Stimulated activated naive CD4-positive, alpha-beta T cell (primary cell): ENCODE measurements at regions not wholly inside any gene's neighbourhood (a gene's known extent, or its start where the extent isn't known, plus 50 kb on each side); places are given as distances from the start of the nearest gene placed in this dataset.

Experiments used
- DNase-seq, 6 experiments: peaks; one replicate each; lab custom pipeline; 2025; lab: John Stamatoyannopoulos, UW

DNA sequence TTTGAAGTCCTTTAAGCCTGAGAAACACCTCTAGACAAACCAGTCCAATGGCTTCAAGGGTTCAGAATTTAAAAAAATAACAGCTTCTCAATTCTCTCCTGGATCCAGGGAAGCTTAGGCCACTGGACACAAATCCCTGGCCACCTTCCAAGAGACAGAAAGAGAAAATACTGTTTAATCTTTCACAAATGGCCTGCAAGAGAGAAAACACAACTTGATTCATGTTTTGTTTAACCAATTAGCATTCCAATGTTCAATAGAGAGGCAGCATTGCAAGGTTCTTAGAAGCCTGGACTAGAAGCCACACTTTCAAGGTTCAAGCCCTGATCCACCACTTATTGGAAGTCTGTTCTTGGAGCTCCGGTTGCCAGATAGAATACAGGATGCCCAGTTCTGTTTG is 109.0 kb upstream of the PARD3B start:
- DNase-seq = no peak

DNA sequence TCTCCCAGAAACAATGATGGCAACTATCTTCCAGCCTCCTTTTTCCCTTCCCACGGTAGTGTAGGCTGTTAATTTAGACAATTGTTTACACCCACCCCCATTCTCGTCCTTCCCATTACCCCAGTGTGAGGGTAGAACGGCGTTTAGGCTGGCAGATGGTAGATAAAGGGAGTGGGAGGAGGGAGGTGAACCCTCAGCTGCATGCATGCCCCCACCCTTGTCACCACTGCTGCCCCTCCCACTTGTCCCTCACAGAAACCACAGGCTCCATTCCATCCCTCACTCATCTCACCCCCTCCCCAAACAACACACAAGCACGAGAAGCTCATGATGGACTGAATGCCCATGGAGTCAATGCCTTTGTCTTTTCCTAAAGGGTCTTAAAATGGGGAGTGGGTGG is 107.9 kb upstream of the PARD3B start:
- DNase-seq = no peak

GRCh38 chr2:204437815-204438756 is 107.2 kb upstream of the PARD3B start:
- no peak for DNase-seq

DNA sequence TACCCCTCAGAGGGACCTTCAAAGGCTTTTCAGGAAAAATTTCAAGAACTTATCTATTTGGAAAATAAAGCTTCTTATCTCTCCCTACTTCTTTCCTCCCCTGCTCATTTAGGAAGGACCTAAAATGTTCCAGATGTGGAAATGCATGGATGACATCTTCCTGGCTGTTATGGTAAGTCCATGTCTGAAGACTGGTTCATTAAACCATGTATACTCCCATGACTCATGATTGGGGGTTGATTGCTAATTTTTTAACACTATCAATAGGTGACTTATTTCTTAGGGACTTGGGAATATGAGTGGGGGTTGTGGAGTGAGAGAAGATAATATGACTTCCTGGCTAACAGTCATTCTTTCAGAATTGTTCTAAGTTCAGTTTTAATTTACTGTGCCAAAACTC is 104.0 kb upstream of the PARD3B start:
- no peak for DNase-seq

DNA sequence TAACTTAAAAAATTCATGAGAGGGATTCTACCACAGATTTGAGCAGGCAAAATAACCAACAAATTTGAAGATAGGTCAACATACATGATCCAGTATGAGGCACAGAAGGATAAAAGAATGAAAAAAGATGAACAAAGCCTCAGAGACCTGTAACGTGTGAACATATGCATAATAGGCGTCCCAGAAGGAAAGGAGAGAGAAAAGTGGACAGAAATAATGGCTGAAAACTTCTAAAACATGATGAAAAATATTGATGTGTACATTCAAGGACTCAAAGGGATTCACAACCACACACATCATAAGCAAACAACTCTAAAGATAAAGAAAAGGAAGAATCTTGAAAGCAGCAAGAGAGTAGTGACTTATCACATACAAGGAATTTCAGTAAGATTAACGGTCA is 100.1 kb upstream of the PARD3B start:
- no peak for DNase-seq

- no peak for DNase-seq
Measured at GRCh38 chr2:204447722-204448121, 97.6 kb upstream of the PARD3B start.

- DNase-seq = no peak
Measured at GRCh38 chr2:204449977-204450376, 95.3 kb upstream of the PARD3B start.

- DNase-seq = no peak
Measured at GRCh38 chr2:204451766-204452165, 93.5 kb upstream of the PARD3B start.

GRCh38 chr2:204452464-204453023 is 92.7 kb upstream of the PARD3B start:
- DNase-seq = no peak

GRCh38 chr2:204453730-204454167 is 91.5 kb upstream of the PARD3B start:
- DNase-seq = no peak

DNA sequence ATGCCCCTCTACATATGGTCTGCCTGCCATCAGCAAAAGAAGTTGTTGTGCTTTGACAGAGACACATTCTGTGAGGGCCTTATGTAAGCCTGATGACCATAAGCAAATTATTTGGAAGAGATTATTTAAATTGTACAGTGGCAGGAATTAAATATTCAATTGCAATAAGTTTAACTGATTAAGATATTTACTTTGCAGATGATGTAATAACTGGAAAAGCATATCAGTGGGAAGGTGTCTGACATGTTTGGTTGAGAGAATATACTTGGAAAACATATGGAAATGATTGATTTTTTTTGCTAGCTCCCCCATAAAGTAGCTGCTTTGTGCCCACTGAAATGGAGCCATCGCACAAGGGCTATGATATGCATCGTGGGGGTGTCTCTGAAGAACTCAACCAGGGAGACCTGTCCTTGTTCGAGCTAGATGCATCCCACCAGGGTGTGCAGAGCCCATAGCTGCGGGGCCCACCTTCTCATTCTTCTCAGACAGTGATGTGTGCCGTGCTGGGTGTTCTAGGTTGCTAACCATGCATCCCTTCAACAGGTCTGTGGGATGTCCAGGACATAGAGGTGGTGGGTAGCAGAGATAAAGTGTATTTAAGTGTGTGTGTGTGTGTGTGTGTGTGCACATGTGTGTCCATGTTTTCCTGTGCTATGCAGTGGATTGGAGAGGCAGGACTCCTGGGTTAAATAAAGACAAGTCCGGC is 90.4 kb upstream of the PARD3B start:
- no peak for DNase-seq

- no peak for DNase-seq
Measured at GRCh38 chr2:204468746-204469429, 76.4 kb upstream of the PARD3B start.

DNA sequence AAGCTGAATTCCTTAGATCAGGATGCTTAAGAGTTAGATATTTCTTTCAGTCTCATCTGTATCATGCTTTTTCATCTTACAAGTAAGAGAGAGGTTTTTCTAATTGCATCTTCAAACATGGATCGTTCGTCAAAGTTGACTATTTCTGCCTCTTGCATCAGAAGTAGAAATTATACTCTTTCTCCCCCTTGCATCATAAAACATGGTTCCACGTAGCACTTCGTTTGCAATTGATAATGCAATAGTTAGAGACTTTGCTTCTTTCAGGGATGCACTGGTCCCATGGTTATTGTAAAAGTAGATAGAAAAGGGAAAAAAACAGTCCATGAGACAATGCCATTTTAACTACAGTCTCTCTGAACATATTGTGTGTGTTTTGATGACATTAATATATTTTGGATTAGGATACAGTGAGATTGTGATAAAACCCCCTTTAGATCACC is 75.1 kb upstream of the PARD3B start:
- no peak for DNase-seq

GRCh38 chr2:204470621-204471196 is 74.6 kb upstream of the PARD3B start:
- DNase-seq = no peak

DNA sequence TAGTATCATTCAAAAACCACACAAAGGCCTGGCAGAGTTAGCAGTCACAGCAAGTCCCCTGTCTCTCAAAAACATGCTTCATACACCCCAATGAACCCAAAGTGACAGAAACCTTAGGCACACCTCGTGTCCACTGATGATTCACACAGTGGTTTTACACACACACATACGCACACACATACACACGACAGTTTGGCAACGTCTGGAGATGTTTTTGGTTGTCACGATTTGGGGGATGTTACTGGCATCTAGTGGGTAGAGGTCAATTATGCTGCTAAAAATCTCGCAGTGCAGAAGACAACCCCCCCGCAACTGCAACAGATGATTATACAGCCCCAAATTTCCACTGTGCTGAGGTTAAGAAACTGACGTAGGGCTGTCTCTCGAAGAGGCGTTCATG is 72.9 kb upstream of the PARD3B start:
- DNase-seq = no peak

DNA sequence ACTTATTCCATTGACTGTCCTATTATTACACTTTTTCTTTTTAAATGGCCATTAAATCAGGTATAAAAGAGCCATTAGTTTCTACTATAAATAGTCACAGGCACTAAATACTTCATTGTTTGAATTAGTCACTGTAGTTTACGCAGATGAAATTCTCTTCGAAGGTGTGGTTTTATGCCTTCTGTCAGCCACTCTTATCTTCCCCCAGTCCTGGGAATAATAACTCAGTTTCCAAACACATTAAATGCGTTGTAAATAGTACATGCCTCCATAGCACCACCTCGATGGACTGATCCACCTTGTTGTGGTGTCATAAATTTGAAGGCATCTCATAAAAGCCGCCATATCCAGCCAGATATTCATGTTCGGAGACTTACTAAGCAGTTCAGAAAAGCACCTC is 72.1 kb upstream of the PARD3B start:
- DNase-seq = no peak

DNA sequence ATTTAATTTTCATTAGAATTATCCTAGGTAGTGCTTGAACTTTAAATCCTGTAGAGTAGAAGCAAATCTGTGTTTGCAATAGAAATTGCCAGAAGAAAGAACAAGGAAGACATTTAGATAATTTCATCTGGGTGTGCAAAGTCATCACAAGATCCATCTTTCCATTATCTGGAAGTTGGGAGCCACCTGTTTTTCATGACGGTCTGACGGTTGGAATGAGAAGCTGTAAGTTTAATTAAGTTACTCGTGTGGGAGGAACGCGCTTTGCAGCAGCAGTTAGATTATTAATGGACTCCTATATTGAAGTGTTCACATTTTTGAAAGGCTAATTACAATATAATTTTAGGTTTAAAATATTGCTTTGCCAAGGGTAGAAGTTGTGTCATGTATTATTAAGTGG is 69.9 kb upstream of the PARD3B start:
- DNase-seq = no peak

- DNase-seq = no peak
Measured at GRCh38 chr2:204477358-204477950, 67.8 kb upstream of the PARD3B start.

- no peak for DNase-seq
Measured at GRCh38 chr2:204479557-204479956, 65.7 kb upstream of the PARD3B start.

DNA sequence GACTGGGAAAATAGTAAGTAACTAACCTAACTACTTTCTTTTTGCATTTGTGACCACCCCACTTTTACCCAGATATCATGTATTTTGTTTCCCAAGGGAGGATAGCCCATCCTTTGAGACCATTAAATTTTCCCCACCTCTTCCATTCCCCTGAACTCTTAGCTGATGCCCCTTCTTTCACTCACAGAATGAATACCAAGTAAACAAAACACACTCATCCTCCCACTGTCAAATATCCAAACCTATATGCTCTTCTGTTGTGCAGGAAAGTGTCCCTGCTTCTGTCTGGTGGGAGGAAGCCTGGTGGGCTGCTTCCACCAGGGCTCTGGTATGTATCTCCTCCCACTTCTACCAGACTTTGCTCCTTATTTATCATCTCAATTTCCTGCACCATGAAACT is 64.6 kb upstream of the PARD3B start:
- no peak for DNase-seq

GRCh38 chr2:204483608-204484081 is 61.6 kb upstream of the PARD3B start:
- DNase-seq = no peak
